Subcutaneous abdominal adipose tissue (tissue), 5 donors: ENCODE measurements at regions not wholly inside any gene's neighbourhood (a gene's known extent, or its start where the extent isn't known, plus 50 kb on each side); places are given as distances from the start of the nearest gene placed in this dataset.
"Not testable (repeated sequence)": the region's sequence is repeated elsewhere in the genome, so short reads cannot be mapped to it uniquely, and the experiment has no call there.

Experiments
- H3K27ac ChIP-seq: one replicate; pipeline ENCODE4 v1.7.0; 2013; ENCODE audit warnings: low read depth, mild to moderate bottlenecking, inconsistent platforms, low read length, moderate library complexity
- H3K27me3 ChIP-seq, 5 donors: one replicate each; pipeline ENCODE4 v1.7.0; 2013; ENCODE audit warnings: low read length in 5 of 5, inconsistent platforms in 1 of 5; ENCODE audit not compliant: control insufficient read depth in 5 of 5, insufficient read depth in 4 of 5
- H3K36me3 ChIP-seq, 5 donors: one replicate each; pipeline ENCODE4 v1.7.0; 2013; ENCODE audit warnings: low read length in 5 of 5; ENCODE audit not compliant: control insufficient read depth in 5 of 5, insufficient read depth in 5 of 5
- H3K4me1 ChIP-seq, 5 donors: one replicate each; pipeline ENCODE4 v1.7.0; 2013; ENCODE audit warnings: low read length in 5 of 5, mild to moderate bottlenecking in 3 of 5, moderate library complexity in 1 of 5; ENCODE audit not compliant: control insufficient read depth in 5 of 5, insufficient read depth in 5 of 5
- H3K4me3 ChIP-seq, 5 donors: one replicate each; pipeline ENCODE4 v1.7.0; 2013; ENCODE audit warnings: low read length in 5 of 5, low read depth in 1 of 5
- H3K9ac ChIP-seq, 5 donors: one replicate each; pipeline ENCODE4 v1.7.0; 2013; ENCODE audit warnings: low read length in 5 of 5, mild to moderate bottlenecking in 4 of 5, moderate library complexity in 3 of 5
- H3K9me3 ChIP-seq, 5 donors: one replicate each; pipeline ENCODE4 v1.7.0; 2013; ENCODE audit warnings: low read length in 5 of 5; ENCODE audit not compliant: control insufficient read depth in 5 of 5
- donor health status: healthy.
- donor health status: healthy.
- donor health status: healthy.
- donor health status: healthy.
- donor health status: healthy.

GRCh38 chr2:209308415-209308814, 115.4 kb upstream of the MAP2 start:
- Histone ChIP-seq H3K9me3 (no peaks in the 10 kb centered on the region), H3K27me3 (peaks cover 0 to 2% (median 0%) of the 10 kb centered on the region in 5 donors), H3K4me1 (no peaks in the 10 kb centered on the region), H3K4me3 (no peak overlapping the region), H3K27ac (no peak overlapping the region), H3K36me3 (no peaks in the 10 kb centered on the region), H3K9ac (no peak overlapping the region)

GRCh38 chr2:209311948-209312347, 111.9 kb upstream of the MAP2 start:
- no peaks in the 10 kb centered on the region for H3K9me3 ChIP-seq
- H3K9ac ChIP-seq: no peak overlapping the region
- no peaks in the 10 kb centered on the region for H3K4me1 ChIP-seq
- H3K4me3 ChIP-seq: no peak overlapping the region
- H3K36me3 ChIP-seq: no peaks in the 10 kb centered on the region
- no peak overlapping the region for H3K27ac ChIP-seq
- H3K27me3 ChIP-seq: peaks cover 0 to 2% (median 0%) of the 10 kb centered on the region in 5 donors

GRCh38 chr2:209312450-209312849, 111.4 kb upstream of the MAP2 start:
- not testable (repeated sequence) for H3K4me1 ChIP-seq, H3K9ac ChIP-seq, H3K4me3 ChIP-seq, H3K9me3 ChIP-seq, H3K27ac ChIP-seq, H3K27me3 ChIP-seq, H3K36me3 ChIP-seq

- no peaks in the 10 kb centered on the region for H3K36me3 ChIP-seq
- no peaks in the 10 kb centered on the region for H3K27me3 ChIP-seq
- H3K4me1 ChIP-seq: no peaks in the 10 kb centered on the region
- no peak overlapping the region for H3K9ac ChIP-seq
- H3K9me3 ChIP-seq: no peaks in the 10 kb centered on the region
- no peak overlapping the region for H3K4me3 ChIP-seq
- H3K27ac ChIP-seq: no peak overlapping the region
Measured at GRCh38 chr2:209314653-209315052, 109.2 kb upstream of the MAP2 start.

- Histone ChIP-seq H3K4me3 (no peak overlapping the region), H3K4me1 (no peaks in the 10 kb centered on the region), H3K9ac (no peak overlapping the region), H3K9me3 (no peaks in the 10 kb centered on the region), H3K36me3 (no peaks in the 10 kb centered on the region), H3K27me3 (no peaks in the 10 kb centered on the region), H3K27ac (no peak overlapping the region)
Measured at GRCh38 chr2:209316141-209316540, 107.7 kb upstream of the MAP2 start.

- Histone ChIP-seq H3K36me3 (no peaks in the 10 kb centered on the region), H3K4me1 (no peaks in the 10 kb centered on the region), H3K9ac (no peak overlapping the region), H3K9me3 (no peaks in the 10 kb centered on the region), H3K27me3 (no peaks in the 10 kb centered on the region), H3K4me3 (no peak overlapping the region), H3K27ac (no peak overlapping the region)
Measured at GRCh38 chr2:209321076-209321475, 102.8 kb upstream of the MAP2 start.

- Histone ChIP-seq H3K36me3 (no peaks in the 10 kb centered on the region), H3K9ac (no peak overlapping the region), H3K4me1 (no peaks in the 10 kb centered on the region), H3K27ac (no peak overlapping the region), H3K4me3 (no peak overlapping the region), H3K9me3 (no peaks in the 10 kb centered on the region), H3K27me3 (no peaks in the 10 kb centered on the region)
Measured at GRCh38 chr2:209321581-209321980, 102.3 kb upstream of the MAP2 start.

GRCh38 chr2:209322041-209322440, 101.8 kb upstream of the MAP2 start:
- Histone ChIP-seq H3K4me3 (no peak overlapping the region), H3K27me3 (no peaks in the 10 kb centered on the region), H3K36me3 (no peaks in the 10 kb centered on the region), H3K27ac (no peak overlapping the region), H3K4me1 (no peaks in the 10 kb centered on the region), H3K9me3 (no peaks in the 10 kb centered on the region), H3K9ac (no peak overlapping the region)

- no peak overlapping the region for H3K27ac ChIP-seq
Measured at GRCh38 chr2:209322905-209323512, 100.8 kb upstream of the MAP2 start.

GRCh38 chr2:209323738-209324137, 100.1 kb upstream of the MAP2 start:
- Histone ChIP-seq H3K4me3 (no peak overlapping the region), H3K4me1 (no peaks in the 10 kb centered on the region), H3K9me3 (no peaks in the 10 kb centered on the region), H3K9ac (no peak overlapping the region), H3K36me3 (no peaks in the 10 kb centered on the region), H3K27me3 (no peaks in the 10 kb centered on the region), H3K27ac (no peak overlapping the region)

More at GRCh38 chr2:209322905-209323512, 100.8 kb upstream of the MAP2 start:
- Histone ChIP-seq H3K9me3 (no peaks in the 10 kb centered on the region), H3K36me3 (no peaks in the 10 kb centered on the region), H3K9ac (no peak overlapping the region), H3K27me3 (no peaks in the 10 kb centered on the region), H3K4me1 (no peaks in the 10 kb centered on the region), H3K4me3 (no peak overlapping the region)

- Histone ChIP-seq H3K4me3 (no peak overlapping the region), H3K27ac (no peak overlapping the region), H3K9ac (no peak overlapping the region), H3K4me1 (no peaks in the 10 kb centered on the region), H3K27me3 (no peaks in the 10 kb centered on the region), H3K36me3 (no peaks in the 10 kb centered on the region), H3K9me3 (no peaks in the 10 kb centered on the region)
Measured at GRCh38 chr2:209324281-209324680, 99.6 kb upstream of the MAP2 start.
